Endothelial cell of umbilical vein (primary cell): ENCODE measurements at regions not wholly inside any gene's neighbourhood (a gene's known extent, or its start where the extent isn't known, plus 50 kb on each side); places are given as distances from the start of the nearest gene placed in this dataset.

ENCODE experiments used
- EZH2 ChIP-seq: IDR thresholded peaks from 2 replicates; pipeline ENCODE4 v1.6.1; 2012; ENCODE audit warnings: borderline replicate concordance, low read depth, mild to moderate bottlenecking, moderate library complexity, low read length, inconsistent platforms; ENCODE audit not compliant: severe bottlenecking
- FOS ChIP-seq: IDR thresholded peaks from 2 replicates; pipeline ENCODE4 v1.6.1; 2011; ENCODE audit warnings: mild to moderate bottlenecking, low read length, moderate library complexity, borderline replicate concordance; ENCODE audit not compliant: insufficient read depth
- GATA2 ChIP-seq: IDR thresholded peaks from 2 replicates; pipeline ENCODE4 v1.7.0; 2011; ENCODE audit warnings: low read depth, mild to moderate bottlenecking, moderate library complexity, mixed read lengths, low read length; ENCODE audit not compliant: insufficient read length, insufficient read depth
- JUN ChIP-seq: IDR thresholded peaks from 2 replicates; pipeline ENCODE4 v1.6.1; 2011; ENCODE audit warnings: borderline replicate concordance, low read depth; ENCODE audit not compliant: insufficient read length, insufficient read depth
- MAX ChIP-seq: IDR thresholded peaks from 2 replicates; pipeline ENCODE4 v1.6.1; 2011; ENCODE audit not compliant: insufficient read depth, insufficient read length
- MYC ChIP-seq: IDR thresholded peaks from one replicate; pipeline ENCODE4 v1.6.1; 2011; ENCODE audit warnings: mild to moderate bottlenecking, low read depth, low read length
- POLR2A ChIP-seq: IDR thresholded peaks from 2 replicates; pipeline ENCODE4 v1.6.1; 2012; ENCODE audit warnings: low read depth, mild to moderate bottlenecking, control low read depth, low read length
- POLR2AphosphoS5 ChIP-seq: IDR thresholded peaks from 2 replicates; pipeline ENCODE4 v1.6.1; 2012; ENCODE audit warnings: low read depth, mild to moderate bottlenecking, control low read depth, low read length, moderate library complexity; ENCODE audit not compliant: insufficient read depth
- TF ChIP-seq, protein P1 (sequence below), 2 donors: IDR thresholded peaks; 1 replicate in 1 of 2; 2 replicates in 1 of 2; pipeline ENCODE4 v1.5.1; 2011; ENCODE audit warnings: low read length in 2 of 2, mild to moderate bottlenecking in 2 of 2, moderate library complexity in 2 of 2, control low read depth in 1 of 2, inconsistent platforms in 1 of 2, low read depth in 1 of 2; ENCODE audit not compliant: insufficient read depth in 1 of 2; ENCODE audit errors: extremely low read depth in 1 of 2

- TF ChIP-seq, protein P1, sequence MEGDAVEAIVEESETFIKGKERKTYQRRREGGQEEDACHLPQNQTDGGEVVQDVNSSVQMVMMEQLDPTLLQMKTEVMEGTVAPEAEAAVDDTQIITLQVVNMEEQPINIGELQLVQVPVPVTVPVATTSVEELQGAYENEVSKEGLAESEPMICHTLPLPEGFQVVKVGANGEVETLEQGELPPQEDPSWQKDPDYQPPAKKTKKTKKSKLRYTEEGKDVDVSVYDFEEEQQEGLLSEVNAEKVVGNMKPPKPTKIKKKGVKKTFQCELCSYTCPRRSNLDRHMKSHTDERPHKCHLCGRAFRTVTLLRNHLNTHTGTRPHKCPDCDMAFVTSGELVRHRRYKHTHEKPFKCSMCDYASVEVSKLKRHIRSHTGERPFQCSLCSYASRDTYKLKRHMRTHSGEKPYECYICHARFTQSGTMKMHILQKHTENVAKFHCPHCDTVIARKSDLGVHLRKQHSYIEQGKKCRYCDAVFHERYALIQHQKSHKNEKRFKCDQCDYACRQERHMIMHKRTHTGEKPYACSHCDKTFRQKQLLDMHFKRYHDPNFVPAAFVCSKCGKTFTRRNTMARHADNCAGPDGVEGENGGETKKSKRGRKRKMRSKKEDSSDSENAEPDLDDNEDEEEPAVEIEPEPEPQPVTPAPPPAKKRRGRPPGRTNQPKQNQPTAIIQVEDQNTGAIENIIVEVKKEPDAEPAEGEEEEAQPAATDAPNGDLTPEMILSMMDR (IDR thresholded peaks at IDR 0.05; ENCODE audit: extremely low read depth in 1 of 2, insufficient read depth in 1 of 2, low read depth in 1 of 2, low read length in 2 of 2): no peak
- TF ChIP-seq POLR2AphosphoS5 (no peak), POLR2A (no peak), MAX (no peak), MYC (no peak), EZH2 (no peak), GATA2 (no peak), FOS (no peak), JUN (no peak)
These were observed 68.4 kb upstream of the APCDD1 start for GRCh38 chr18:10386049-10386448.
